ENCODE measurements at regions not wholly inside any gene's neighbourhood (a gene's known extent, or its start where the extent isn't known, plus 50 kb on each side); places are given as distances from the start of the nearest gene placed in this dataset.

GRCh38 chr14:99078426-99078825 is 193.6 kb downstream of the BCL11B start:
- peaks cover 11% of the 10 kb centered on the region for H3K27me3 ChIP-seq (ENCODE audit: insufficient read depth)
- H3K4me1 ChIP-seq (ENCODE audit: control insufficient read depth in 1 of 2, insufficient read depth in 2 of 2, low read depth in 1 of 2, low read length in 1 of 2) = no peaks in the 10 kb centered on the region
- ChIA-PET CTCF (no interaction called here), POLR2A (no interaction called here)
- H3K4me2 ChIP-seq = no peak overlapping the region
- H3F3A ChIP-seq (replicated peaks; ENCODE audit: insufficient read depth) = no peaks in the 10 kb centered on the region
- H3K9me2 ChIP-seq = no peaks in the 10 kb centered on the region
- TF ChIP-seq MXI1 (IDR thresholded peaks at IDR 0.05; ENCODE audit: low read depth, low read length) = no peak
- TF ChIP-seq RAD21 (IDR thresholded peaks at IDR 0.05; ENCODE audit: low read length) = no peak
- no peak for TF ChIP-seq RFX5 (IDR thresholded peaks at IDR 0.05; ENCODE audit: low read length)
- no peak for TF ChIP-seq REST (IDR thresholded peaks at IDR 0.05; ENCODE audit: low read depth, low read length)
- TF ChIP-seq CHD2 (IDR thresholded peaks at IDR 0.05; ENCODE audit: low read length, partially characterized antibody) = no peak
- TF ChIP-seq EZH2phosphoT487 (IDR thresholded peaks at IDR 0.05; ENCODE audit: borderline replicate concordance, low read depth) = no peak
- no peak for TF ChIP-seq FOSL2 (IDR thresholded peaks at IDR 0.05; ENCODE audit: borderline replicate concordance, low read depth)
- TF ChIP-seq PBX3 (IDR thresholded peaks at IDR 0.05) = no peak
- 2% methylated on average over 7 of the region's 7 CpGs for WGBS (ENCODE audit: low lambda C conversion rate)
- no peak for DNase-seq
- no peaks in the 10 kb centered on the region for H4K20me1 ChIP-seq (ENCODE audit: insufficient read depth)
- H2AFZ ChIP-seq (ENCODE audit: low read depth) = no peak overlapping the region
- no peak overlapping the region for H3K27ac ChIP-seq (ENCODE audit: low read depth in 2 of 2, low read length in 1 of 2)
- no peaks in the 10 kb centered on the region for H3K9me3 ChIP-seq
- no peak overlapping the region for H3K4me3 ChIP-seq (ENCODE audit: low read depth in 2 of 2, low read length in 1 of 2)
- no peak overlapping the region for H3K9ac ChIP-seq
- no peaks in the 10 kb centered on the region for H3K36me3 ChIP-seq (replicated peaks in 1 of 2; ENCODE audit: control insufficient read depth in 1 of 2, insufficient read depth in 2 of 2, low read length in 1 of 2)
- no peaks in the 10 kb centered on the region for H3K79me2 ChIP-seq (ENCODE audit: insufficient read depth)

GRCh38 chr14:99079061-99079727 is 192.8 kb downstream of the BCL11B start:
- 16% methylated on average over 9 of the region's 9 CpGs for WGBS (ENCODE audit: low lambda C conversion rate)
- H3K79me2 ChIP-seq (ENCODE audit: insufficient read depth) = no peaks in the 10 kb centered on the region
- H3K9me3 ChIP-seq = no peaks in the 10 kb centered on the region
- no peak overlapping the region for H3K4me3 ChIP-seq (ENCODE audit: low read depth in 2 of 2, low read length in 1 of 2)
- H2AFZ ChIP-seq (ENCODE audit: low read depth) = no peak overlapping the region
- no peaks in the 10 kb centered on the region for H3K9me2 ChIP-seq
- H4K20me1 ChIP-seq (ENCODE audit: insufficient read depth) = no peaks in the 10 kb centered on the region
- no peaks in the 10 kb centered on the region for H3K36me3 ChIP-seq (replicated peaks in 1 of 2; ENCODE audit: control insufficient read depth in 1 of 2, insufficient read depth in 2 of 2, low read length in 1 of 2)
- H3K27ac ChIP-seq (ENCODE audit: low read depth in 2 of 2, low read length in 1 of 2) = no peak overlapping the region
- H3K9ac ChIP-seq = no peak overlapping the region
- no peak overlapping the region for H3K4me2 ChIP-seq
- DNase-seq = no peak
- no peaks in the 10 kb centered on the region for H3K4me1 ChIP-seq (ENCODE audit: control insufficient read depth in 1 of 2, insufficient read depth in 2 of 2, low read depth in 1 of 2, low read length in 1 of 2)
- ChIA-PET CTCF (no interaction called here), POLR2A (no interaction called here)
- no peak for TF ChIP-seq USF1 (IDR thresholded peaks at IDR 0.05; ENCODE audit: borderline replicate concordance, low read depth)
- no peak for TF ChIP-seq USF2 (IDR thresholded peaks at IDR 0.05; ENCODE audit: borderline replicate concordance, low read depth, low read length)
- TF ChIP-seq EP300 (IDR thresholded peaks at IDR 0.05; ENCODE audit: borderline replicate concordance in 1 of 2, low read depth in 1 of 2, low read length in 1 of 2) = no peak
- no peak for TF ChIP-seq CHD2 (IDR thresholded peaks at IDR 0.05; ENCODE audit: low read length, partially characterized antibody)
- TF ChIP-seq TCF12 (IDR thresholded peaks at IDR 0.05) = no peak
- no peak for TF ChIP-seq POLR2AphosphoS5 (IDR thresholded peaks at IDR 0.05; ENCODE audit: low read depth, low read length)
- no peak for TF ChIP-seq RFX5 (IDR thresholded peaks at IDR 0.05; ENCODE audit: low read length)
- TF ChIP-seq MAX (IDR thresholded peaks at IDR 0.05; ENCODE audit: low read depth) = no peak
- TF ChIP-seq ZBTB33 (IDR thresholded peaks at IDR 0.05; ENCODE audit: borderline replicate concordance, low read depth) = no peak
- TF ChIP-seq EZH2phosphoT487 (IDR thresholded peaks at IDR 0.05; ENCODE audit: borderline replicate concordance, low read depth) = no peak
- no peak for TF ChIP-seq FOSL2 (IDR thresholded peaks at IDR 0.05; ENCODE audit: borderline replicate concordance, low read depth)
- H3K27me3 ChIP-seq (ENCODE audit: insufficient read depth) = peaks cover 11% of the 10 kb centered on the region
- no peaks in the 10 kb centered on the region for H3F3A ChIP-seq (replicated peaks; ENCODE audit: insufficient read depth)

Data from SK-N-SH (cell line).